OCI-LY1 (cell line): ENCODE measurements at regions not wholly inside any gene's neighbourhood (a gene's known extent, or its start where the extent isn't known, plus 50 kb on each side); places are given as distances from the start of the nearest gene placed in this dataset.
A peak's percentile ranks its signal among the peaks of the same experiment; 100 is the strongest.

Experiments used
- H2AFZ ChIP-seq: fragments of 200-600 bp; sonication (generic), shearing (Covaris generic); 2 replicates; pipeline ENCODE4 v1.6.0; 2014; ENCODE audit warnings: antibody characterized with exemption, mild to moderate bottlenecking, low read length
- H3F3A ChIP-seq: fragments of 200-600 bp; sonication (generic), shearing (Covaris generic); 2 replicates; pipeline ENCODE4 v1.6.0; 2014; ENCODE audit warnings: mild to moderate bottlenecking, antibody characterized with exemption, low read length, moderate library complexity; ENCODE audit not compliant: insufficient read depth
- H3K27ac ChIP-seq: fragments of 200-600 bp; sonication (generic); 2 replicates; pipeline ENCODE4 v1.5.1; 2014; ENCODE audit warnings: low read length, mixed run types, mild to moderate bottlenecking, low read depth; ENCODE audit not compliant: poor library complexity, severe bottlenecking
- H3K27me3 ChIP-seq: fragments of 200-600 bp; sonication (generic); 2 replicates; pipeline ENCODE4 v1.6.0; 2014; ENCODE audit warnings: antibody characterized with exemption, mild to moderate bottlenecking, low read length, moderate library complexity; ENCODE audit not compliant: insufficient read depth
- H3K36me3 ChIP-seq: fragments of 200-600 bp; sonication (generic); 2 replicates; pipeline ENCODE4 v1.6.1; 2014; ENCODE audit warnings: mild to moderate bottlenecking, antibody characterized with exemption, low read length, moderate library complexity, mixed read lengths; ENCODE audit not compliant: insufficient read depth
- H3K4me1 ChIP-seq: fragments of 200-600 bp; sonication (generic); 2 replicates; pipeline ENCODE4 v1.5.1; 2014; ENCODE audit warnings: mild to moderate bottlenecking, low read length, moderate library complexity; ENCODE audit not compliant: insufficient read depth, severe bottlenecking
- H3K4me2 ChIP-seq: fragments of 200-600 bp; sonication (generic), shearing (Covaris generic); 2 replicates; pipeline ENCODE4 v1.6.1; 2014; ENCODE audit warnings: low read length
- H3K4me3 ChIP-seq: fragments of 200-600 bp; sonication (generic); 2 replicates; pipeline ENCODE4 v1.5.1; 2014; ENCODE audit warnings: low read length, low read depth, mild to moderate bottlenecking, mixed read lengths; ENCODE audit not compliant: poor library complexity, severe bottlenecking
- H3K79me2 ChIP-seq: fragments of 200-600 bp; shearing (Covaris generic); 2 replicates; pipeline ENCODE4 v1.6.1; 2016; ENCODE audit warnings: mixed run types, low read length, mixed read lengths; ENCODE audit not compliant: insufficient read depth
- H3K9ac ChIP-seq: fragments of 200-600 bp; sonication (generic), shearing (Covaris generic); 2 replicates; pipeline ENCODE4 v1.6.1; 2014; ENCODE audit warnings: mild to moderate bottlenecking, low read length, mixed read lengths
- H3K9me2 ChIP-seq: fragments of 200-600 bp; sonication (generic), shearing (Covaris generic); 2 replicates; pipeline ENCODE4 v1.6.1; 2014; ENCODE audit warnings: low read depth, mild to moderate bottlenecking, low read length, mixed read lengths
- H3K9me3 ChIP-seq: fragments of 200-600 bp; shearing (Covaris generic); 2 replicates; pipeline ENCODE4 v1.6.1; 2014; ENCODE audit warnings: low read length, mixed read lengths
- H4K20me1 ChIP-seq: fragments of 200-600 bp; sonication (generic), shearing (Covaris generic); 2 replicates; pipeline ENCODE4 v1.6.0; 2016; ENCODE audit warnings: mild to moderate bottlenecking, low read length; ENCODE audit not compliant: insufficient read depth
- EZH2 ChIP-seq: fragments of 200-600 bp; sonication (generic), shearing (Covaris generic); IDR thresholded peaks from 2 replicates; pipeline ENCODE4 v1.8.0; 2017; ENCODE audit warnings: borderline replicate concordance, mixed run types, mild to moderate bottlenecking, antibody characterized with exemption, low read length, moderate library complexity, mixed read lengths
- TF ChIP-seq, protein P1 (sequence below): fragments of 200-600 bp; sonication (generic), shearing (Covaris generic); IDR thresholded peaks from 2 replicates; pipeline ENCODE4 v1.5.1; 2017; ENCODE audit warnings: mild to moderate bottlenecking, antibody characterized with exemption, low read length, moderate library complexity, mixed read lengths

GRCh38 chr7:119196183-119196582 lies 971.7 kb downstream of the ANKRD7 start:
- Histone ChIP-seq H3K4me1 (no peaks in the 10 kb centered on the region), H3K4me3 (no peak overlapping the region), H3K4me2 (no peak overlapping the region), H3K9me2 (no peaks in the 10 kb centered on the region), H2AFZ (no peak overlapping the region), H3K36me3 (no peaks in the 10 kb centered on the region), H3F3A (no peaks in the 10 kb centered on the region), H3K27me3 (no peaks in the 10 kb centered on the region), H3K27ac (no peak overlapping the region), H3K79me2 (no peaks in the 10 kb centered on the region), H3K9ac (no peak overlapping the region), H4K20me1 (no peaks in the 10 kb centered on the region), H3K9me3 (no peaks in the 10 kb centered on the region)
- TF ChIP-seq EZH2, result no peak
- TF ChIP-seq, protein P1, sequence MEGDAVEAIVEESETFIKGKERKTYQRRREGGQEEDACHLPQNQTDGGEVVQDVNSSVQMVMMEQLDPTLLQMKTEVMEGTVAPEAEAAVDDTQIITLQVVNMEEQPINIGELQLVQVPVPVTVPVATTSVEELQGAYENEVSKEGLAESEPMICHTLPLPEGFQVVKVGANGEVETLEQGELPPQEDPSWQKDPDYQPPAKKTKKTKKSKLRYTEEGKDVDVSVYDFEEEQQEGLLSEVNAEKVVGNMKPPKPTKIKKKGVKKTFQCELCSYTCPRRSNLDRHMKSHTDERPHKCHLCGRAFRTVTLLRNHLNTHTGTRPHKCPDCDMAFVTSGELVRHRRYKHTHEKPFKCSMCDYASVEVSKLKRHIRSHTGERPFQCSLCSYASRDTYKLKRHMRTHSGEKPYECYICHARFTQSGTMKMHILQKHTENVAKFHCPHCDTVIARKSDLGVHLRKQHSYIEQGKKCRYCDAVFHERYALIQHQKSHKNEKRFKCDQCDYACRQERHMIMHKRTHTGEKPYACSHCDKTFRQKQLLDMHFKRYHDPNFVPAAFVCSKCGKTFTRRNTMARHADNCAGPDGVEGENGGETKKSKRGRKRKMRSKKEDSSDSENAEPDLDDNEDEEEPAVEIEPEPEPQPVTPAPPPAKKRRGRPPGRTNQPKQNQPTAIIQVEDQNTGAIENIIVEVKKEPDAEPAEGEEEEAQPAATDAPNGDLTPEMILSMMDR, result no peak

GRCh38 chr7:119197172-119197876 lies 972.8 kb downstream of the ANKRD7 start:
- no peaks in the 10 kb centered on the region for H3K9me2 ChIP-seq
- H3K27me3 ChIP-seq, result no peaks in the 10 kb centered on the region
- H3K79me2 ChIP-seq, result no peaks in the 10 kb centered on the region
- H3K36me3 ChIP-seq, result no peaks in the 10 kb centered on the region
- H4K20me1 ChIP-seq, result no peaks in the 10 kb centered on the region
- no peak for TF ChIP-seq EZH2
- TF ChIP-seq, protein P1, result no peak
- no peak overlapping the region for H3K4me2 ChIP-seq
- no peak overlapping the region for H3K27ac ChIP-seq
- H2AFZ ChIP-seq, result no peak overlapping the region
- no peak overlapping the region for H3K4me3 ChIP-seq
- no peaks in the 10 kb centered on the region for H3K9me3 ChIP-seq
- H3K9ac ChIP-seq, result no peak overlapping the region
- H3K4me1 ChIP-seq, result no peaks in the 10 kb centered on the region
- no peaks in the 10 kb centered on the region for H3F3A ChIP-seq

- no peaks in the 10 kb centered on the region for H4K20me1 ChIP-seq
- no peaks in the 10 kb centered on the region for H3K27me3 ChIP-seq
- H3K4me3 ChIP-seq, result no peak overlapping the region
- H3K4me1 ChIP-seq, result no peaks in the 10 kb centered on the region
- no peak overlapping the region for H2AFZ ChIP-seq
- H3K9ac ChIP-seq, result no peak overlapping the region
- no peaks in the 10 kb centered on the region for H3K79me2 ChIP-seq
- no peak overlapping the region for H3K4me2 ChIP-seq
- H3K9me2 ChIP-seq, result no peaks in the 10 kb centered on the region
- H3K27ac ChIP-seq, result no peak overlapping the region
- no peaks in the 10 kb centered on the region for H3K36me3 ChIP-seq
- no peaks in the 10 kb centered on the region for H3F3A ChIP-seq
- no peaks in the 10 kb centered on the region for H3K9me3 ChIP-seq
- TF ChIP-seq, protein P1, result peak; percentile 97
- TF ChIP-seq EZH2, result no peak
These were observed 973.5 kb downstream of the ANKRD7 start for GRCh38 chr7:119197877-119198527.
